Ishikawa (cell line): ENCODE measurements at regions not wholly inside any gene's neighbourhood (a gene's known extent, or its start where the extent isn't known, plus 50 kb on each side); places are given as distances from the start of the nearest gene placed in this dataset.

Experiments used
- CEBPB ChIP-seq: IDR thresholded peaks from 2 replicates; pipeline ENCODE4 v1.6.1; 2012
- CREB1 ChIP-seq: IDR thresholded peaks from 2 replicates; pipeline ENCODE4 v1.6.1; 2012; ENCODE audit warnings: low read depth
- EP300 ChIP-seq: IDR thresholded peaks from 2 replicates; pipeline ENCODE4 v1.6.1; 2012; ENCODE audit warnings: borderline replicate concordance
- FOXM1 ChIP-seq: IDR thresholded peaks from 2 replicates; pipeline ENCODE4 v1.6.1; 2012; ENCODE audit warnings: low read depth, borderline replicate concordance
- MAX ChIP-seq: IDR thresholded peaks from 2 replicates; pipeline ENCODE4 v1.6.1; 2012
- RAD21 ChIP-seq: IDR thresholded peaks from 2 replicates; pipeline ENCODE4 v1.6.1; 2012; ENCODE audit warnings: low read depth
- REST ChIP-seq: IDR thresholded peaks from 2 replicates; pipeline ENCODE4 v1.6.1; 2012; ENCODE audit warnings: low read depth, mild to moderate bottlenecking
- TAF1 ChIP-seq: IDR thresholded peaks from 2 replicates; pipeline ENCODE4 v1.6.1; 2012; ENCODE audit warnings: low read depth, mild to moderate bottlenecking
- TCF12 ChIP-seq: IDR thresholded peaks from 2 replicates; pipeline ENCODE4 v1.6.1; 2012; ENCODE audit warnings: low read depth
- TEAD4 ChIP-seq: IDR thresholded peaks from 2 replicates; pipeline ENCODE4 v1.6.1; 2012
- YY1 ChIP-seq: IDR thresholded peaks from 2 replicates; pipeline ENCODE4 v1.6.1; 2012; ENCODE audit warnings: low read depth
- ZBTB7A ChIP-seq: IDR thresholded peaks from 2 replicates; pipeline ENCODE4 v1.6.1; 2012; ENCODE audit warnings: low read depth

DNA sequence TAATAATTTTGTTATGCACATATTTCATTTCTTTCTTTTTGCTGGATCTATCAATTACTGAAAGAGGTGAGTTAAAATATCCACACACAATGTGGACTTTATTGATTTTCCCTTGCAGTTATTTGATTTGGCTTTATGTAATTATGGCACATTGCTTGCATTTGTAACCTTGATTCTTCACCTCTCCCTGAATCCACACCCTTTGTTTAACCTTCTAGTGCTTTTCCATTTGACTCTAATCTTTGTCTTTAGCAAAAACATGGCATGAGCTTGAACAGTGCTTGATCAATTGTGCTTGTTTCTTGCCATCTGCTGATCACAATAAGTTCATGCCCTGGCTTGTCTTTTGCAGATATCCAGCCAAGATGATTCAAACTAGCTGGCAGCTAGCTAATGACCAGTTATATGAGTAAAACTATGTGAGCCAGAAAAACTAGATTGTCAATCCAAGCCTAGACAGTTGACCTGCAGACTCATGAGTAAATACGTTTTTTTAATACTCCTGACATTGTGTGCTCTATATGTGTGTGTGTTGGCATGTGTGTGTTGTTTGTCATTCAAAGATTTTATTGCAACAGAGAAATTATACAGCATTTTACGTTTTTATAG, 899.2 kb downstream of the NCAM2 start:
- no peak for TF ChIP-seq CREB1
- TF ChIP-seq YY1 = no peak
- no peak for TF ChIP-seq RAD21
- no peak for TF ChIP-seq REST
- TF ChIP-seq FOXM1 = no peak
- no peak for TF ChIP-seq CEBPB
- no peak for TF ChIP-seq TCF12
- no peak for TF ChIP-seq TAF1
- TF ChIP-seq EP300 = no peak
- TF ChIP-seq MAX = no peak
- no peak for TF ChIP-seq TEAD4
- TF ChIP-seq ZBTB7A = no peak
